Esophagus muscularis mucosa (tissue), 4 donors: ENCODE measurements at regions not wholly inside any gene's neighbourhood (a gene's known extent, or its start where the extent isn't known, plus 50 kb on each side); places are given as distances from the start of the nearest gene placed in this dataset.

Experiments
- DNase-seq: peaks from one replicate; pipeline ENCODE4 v3.0.0-alpha.2; 2017; ENCODE audit errors: extremely low spot score
- H3K27ac ChIP-seq, 4 donors: fragments of 200-600 bp; sonication (generic); replicated peaks in 1 of 4; 1 replicate in 3 of 4; 2 replicates in 1 of 4; pipeline ENCODE4 v1.5.1; 2016 to 2019; ENCODE audit warnings: mild to moderate bottlenecking in 1 of 4
- H3K27me3 ChIP-seq, 4 donors: fragments of 200-600 bp; sonication (generic); one replicate each; pipeline versions ENCODE4 v1.5.1 to v1.6.0; 2016 to 2019
- H3K36me3 ChIP-seq, 4 donors: fragments of 200-600 bp; sonication (generic); one replicate each; pipeline ENCODE4 v1.5.1; 2016 to 2019
- H3K4me1 ChIP-seq, 4 donors: fragments of 200-600 bp; sonication (generic); one replicate each; pipeline ENCODE4 v1.5.1; 2016 to 2019
- H3K4me3 ChIP-seq, 4 donors: fragments of 200-600 bp; sonication (generic); 1 replicate in 2 of 4; 2 replicates in 2 of 4; pipeline ENCODE4 v1.5.1; 2016 to 2019; ENCODE audit warnings: mild to moderate bottlenecking in 4 of 4, moderate library complexity in 1 of 4
- H3K9me3 ChIP-seq, 4 donors: fragments of 200-600 bp; sonication (generic); 1 replicate in 3 of 4; 2 replicates in 1 of 4; pipeline ENCODE4 v1.5.1; 2016 to 2019
- EP300 ChIP-seq: sonication (generic); formaldehyde crosslinking; IDR thresholded peaks from one replicate; pipeline ENCODE4 v1.6.1; 2017; ENCODE audit warnings: antibody characterized with exemption
- POLR2A ChIP-seq: fragments of 450-650 bp; IDR thresholded peaks from one replicate; pipeline ENCODE4 v1.6.1; 2017; ENCODE audit warnings: antibody characterized with exemption, moderate library complexity, mild to moderate bottlenecking, low read depth
- POLR2AphosphoS5 ChIP-seq, 2 donors: sonication (generic); formaldehyde crosslinking; IDR thresholded peaks; one replicate each; pipeline ENCODE4 v1.6.1; 2017; ENCODE audit warnings: antibody characterized with exemption in 2 of 2
- WGBS: methylation state at CpG from one replicate; pipeline ENCODE4 v1.1.5; 2018; 5-methylcytosine and 5-hydroxymethylcytosine counted together
- intact Hi-C: fragments of 100-400 bp; cut with DNase I; formaldehyde crosslinking; loops from one replicate; pipeline ENCODE4 v1.15.1; 2023
- TF ChIP-seq, protein P1 (sequence below), 3 experiments: fragments of 200-600 bp in 2 of 3; fragments of 450-650 bp in 1 of 3; sonication (generic) in 2 of 3; IDR thresholded peaks; one replicate each; pipeline ENCODE4 v1.5.1; 2017 to 2019; ENCODE audit warnings: antibody characterized with exemption in 3 of 3, mild to moderate bottlenecking in 2 of 3, moderate library complexity in 1 of 3

DNA sequence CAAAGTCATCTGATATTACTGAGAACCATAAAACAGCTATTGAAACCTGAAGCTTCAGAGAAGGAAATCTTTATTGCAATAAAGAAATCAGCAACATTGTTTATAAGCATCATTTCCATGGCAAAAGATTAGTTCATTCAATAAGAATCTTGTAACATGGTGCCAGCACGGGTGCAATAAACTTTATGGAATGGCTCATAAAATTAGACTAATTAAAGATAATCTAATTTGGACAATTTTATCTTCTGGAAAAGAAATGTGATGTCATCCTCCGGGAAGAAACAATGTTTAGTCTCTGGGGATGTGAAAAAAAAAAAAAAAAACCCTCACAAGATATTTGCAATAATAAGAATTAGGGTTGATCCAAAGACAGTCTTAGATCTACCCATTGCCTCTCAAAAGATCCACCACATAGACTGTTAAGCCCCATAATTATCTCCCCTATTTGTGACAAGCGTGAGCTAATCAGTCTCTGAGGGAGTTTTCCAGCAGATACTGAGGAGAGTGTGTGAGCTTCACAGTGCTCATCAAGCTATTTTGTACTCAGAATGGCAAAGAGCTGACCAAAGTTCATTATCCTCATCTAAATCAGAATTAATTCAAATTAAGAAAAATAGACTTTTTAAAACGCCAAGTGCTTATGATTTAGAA lies 297.0 kb upstream of the EDNRB start:
- no peaks in the 10 kb centered on the region for H3K36me3 ChIP-seq
- no peaks in the 10 kb centered on the region for H3K27me3 ChIP-seq
- no peaks in the 10 kb centered on the region for H3K4me1 ChIP-seq
- no peak overlapping the region for H3K4me3 ChIP-seq
- no peak overlapping the region for H3K27ac ChIP-seq
- WGBS = 80% methylated on average over 4 of the region's 4 CpGs
- DNase-seq = no peak
- H3K9me3 ChIP-seq = no peaks in the 10 kb centered on the region
- TF ChIP-seq EP300 (no peak), POLR2A (no peak), POLR2AphosphoS5 (IDR thresholded peaks at IDR 0.05) (no peak)
- TF ChIP-seq, protein P1, sequence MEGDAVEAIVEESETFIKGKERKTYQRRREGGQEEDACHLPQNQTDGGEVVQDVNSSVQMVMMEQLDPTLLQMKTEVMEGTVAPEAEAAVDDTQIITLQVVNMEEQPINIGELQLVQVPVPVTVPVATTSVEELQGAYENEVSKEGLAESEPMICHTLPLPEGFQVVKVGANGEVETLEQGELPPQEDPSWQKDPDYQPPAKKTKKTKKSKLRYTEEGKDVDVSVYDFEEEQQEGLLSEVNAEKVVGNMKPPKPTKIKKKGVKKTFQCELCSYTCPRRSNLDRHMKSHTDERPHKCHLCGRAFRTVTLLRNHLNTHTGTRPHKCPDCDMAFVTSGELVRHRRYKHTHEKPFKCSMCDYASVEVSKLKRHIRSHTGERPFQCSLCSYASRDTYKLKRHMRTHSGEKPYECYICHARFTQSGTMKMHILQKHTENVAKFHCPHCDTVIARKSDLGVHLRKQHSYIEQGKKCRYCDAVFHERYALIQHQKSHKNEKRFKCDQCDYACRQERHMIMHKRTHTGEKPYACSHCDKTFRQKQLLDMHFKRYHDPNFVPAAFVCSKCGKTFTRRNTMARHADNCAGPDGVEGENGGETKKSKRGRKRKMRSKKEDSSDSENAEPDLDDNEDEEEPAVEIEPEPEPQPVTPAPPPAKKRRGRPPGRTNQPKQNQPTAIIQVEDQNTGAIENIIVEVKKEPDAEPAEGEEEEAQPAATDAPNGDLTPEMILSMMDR (IDR thresholded peaks at IDR 0.05) = no peak
- intact Hi-C loops = no loop called here

DNA sequence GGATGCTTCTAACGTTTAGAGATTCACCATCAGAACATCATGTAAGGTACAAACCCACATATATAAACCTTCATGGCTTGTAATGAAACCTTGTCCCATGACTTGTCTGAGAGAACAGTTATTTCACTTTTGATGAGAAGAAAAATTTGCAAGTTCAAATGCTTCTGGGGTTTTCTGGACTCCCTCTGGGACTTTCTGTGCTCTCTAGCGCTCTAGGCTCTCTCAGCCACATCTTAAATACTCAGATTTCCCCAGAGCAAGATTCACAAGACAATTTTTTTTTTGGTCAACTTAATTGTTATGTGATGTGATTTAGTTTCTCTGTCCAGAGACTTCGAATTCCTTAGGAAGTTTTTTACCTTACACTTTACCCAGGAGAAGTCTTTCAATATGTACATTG lies 282.8 kb upstream of the EDNRB start:
- WGBS = 76% methylated on average over 3 of the region's 3 CpGs
- no peak for TF ChIP-seq POLR2AphosphoS5 (IDR thresholded peaks at IDR 0.05)
- TF ChIP-seq EP300 = no peak
- TF ChIP-seq POLR2A = no peak
- TF ChIP-seq, protein P1 (IDR thresholded peaks at IDR 0.05) = no peak
- no peak for DNase-seq
- H3K27ac ChIP-seq = no peak overlapping the region
- no peaks in the 10 kb centered on the region for H3K4me1 ChIP-seq
- no peak overlapping the region for H3K4me3 ChIP-seq
- no peaks in the 10 kb centered on the region for H3K27me3 ChIP-seq
- H3K9me3 ChIP-seq = no peaks in the 10 kb centered on the region
- H3K36me3 ChIP-seq = no peaks in the 10 kb centered on the region
- intact Hi-C loops = no loop called here

DNA sequence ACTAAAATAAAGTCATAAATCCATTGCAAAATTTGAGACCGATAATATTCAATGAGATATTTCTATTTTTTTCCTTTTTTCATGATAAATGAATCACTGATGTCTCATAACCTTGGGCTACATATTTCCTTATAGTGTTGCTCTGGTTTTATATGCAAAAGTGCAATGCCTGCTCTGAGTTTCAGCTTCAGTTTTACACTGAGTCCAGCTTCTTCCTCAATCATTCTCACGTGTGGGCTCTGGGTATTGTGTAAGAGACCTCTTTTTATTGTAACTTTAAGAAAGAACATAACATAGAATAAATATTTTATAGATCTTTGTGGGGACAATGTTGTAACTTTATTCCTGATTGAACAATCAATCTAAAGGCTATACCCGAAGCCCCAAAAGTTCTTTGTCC lies 280.2 kb upstream of the EDNRB start:
- no peaks in the 10 kb centered on the region for H3K4me1 ChIP-seq
- no peak overlapping the region for H3K4me3 ChIP-seq
- H3K27ac ChIP-seq = no peak overlapping the region
- TF ChIP-seq, protein P1 (IDR thresholded peaks at IDR 0.05) = no peak
- no peak for TF ChIP-seq EP300
- no peak for TF ChIP-seq POLR2A
- TF ChIP-seq POLR2AphosphoS5 (IDR thresholded peaks at IDR 0.05) = no peak
- no peaks in the 10 kb centered on the region for H3K9me3 ChIP-seq
- no peak for DNase-seq
- H3K27me3 ChIP-seq = no peaks in the 10 kb centered on the region
- intact Hi-C loops = no loop called here
- 72% methylated on average over 3 of the region's 3 CpGs for WGBS
- no peaks in the 10 kb centered on the region for H3K36me3 ChIP-seq

DNA sequence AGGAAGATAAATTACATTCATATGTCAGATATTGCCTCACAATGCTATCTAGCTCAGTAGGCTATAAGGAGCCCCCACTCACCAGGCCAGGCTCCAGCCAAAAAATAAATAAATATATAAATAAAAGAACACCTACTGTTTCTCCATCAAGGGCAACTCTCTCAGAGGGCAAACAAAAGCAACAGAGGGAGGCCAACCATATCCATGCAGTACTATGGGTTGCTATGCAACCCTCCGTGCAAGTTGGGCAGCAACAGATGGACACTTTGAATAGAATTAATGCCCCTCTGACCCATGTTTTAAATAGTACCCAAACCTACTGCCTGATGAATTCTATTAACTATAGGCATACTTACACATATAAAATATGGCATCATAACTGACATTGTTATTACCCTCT lies 279.8 kb upstream of the EDNRB start:
- Histone ChIP-seq H3K27ac (no peak overlapping the region), H3K9me3 (no peaks in the 10 kb centered on the region), H3K4me1 (no peaks in the 10 kb centered on the region), H3K4me3 (no peak overlapping the region), H3K27me3 (no peaks in the 10 kb centered on the region), H3K36me3 (no peaks in the 10 kb centered on the region)
- DNase-seq = no peak
- TF ChIP-seq POLR2A = no peak
- TF ChIP-seq, protein P1 (IDR thresholded peaks at IDR 0.05) = no peak
- no peak for TF ChIP-seq POLR2AphosphoS5 (IDR thresholded peaks at IDR 0.05)
- no peak for TF ChIP-seq EP300
- WGBS = 77% methylated on average over 1 of the region's 1 CpG
- intact Hi-C loops = no loop called here

DNA sequence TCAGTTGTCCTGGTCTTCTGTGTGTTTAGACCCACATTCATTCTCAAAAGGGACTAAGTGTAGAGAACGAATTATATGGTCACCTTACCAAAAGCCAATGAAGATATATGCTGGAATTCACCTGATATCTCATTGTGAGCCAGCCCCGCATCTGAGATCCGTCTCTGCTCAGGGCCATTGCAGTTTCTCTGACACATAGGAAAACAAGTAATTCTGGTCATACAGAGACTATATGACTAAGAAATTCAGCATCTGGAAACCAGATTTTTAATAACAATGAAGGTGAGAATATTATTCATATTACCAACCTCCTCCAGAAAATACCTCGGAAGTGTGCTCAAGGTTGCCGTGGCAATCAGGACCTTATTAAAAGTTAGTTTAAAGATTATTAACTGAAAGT lies 278.6 kb upstream of the EDNRB start:
- DNase-seq = no peak
- H3K4me3 ChIP-seq = no peak overlapping the region
- 79% methylated on average over 5 of the region's 5 CpGs for WGBS
- intact Hi-C loops = no loop called here
- H3K9me3 ChIP-seq = no peaks in the 10 kb centered on the region
- no peak overlapping the region for H3K27ac ChIP-seq
- no peak for TF ChIP-seq EP300
- TF ChIP-seq POLR2AphosphoS5 (IDR thresholded peaks at IDR 0.05) = no peak
- no peak for TF ChIP-seq POLR2A
- TF ChIP-seq, protein P1 (IDR thresholded peaks at IDR 0.05) = no peak
- no peaks in the 10 kb centered on the region for H3K4me1 ChIP-seq
- H3K27me3 ChIP-seq = no peaks in the 10 kb centered on the region
- no peaks in the 10 kb centered on the region for H3K36me3 ChIP-seq
